ENCODE measurements at regions not wholly inside any gene's neighbourhood (a gene's known extent, or its start where the extent isn't known, plus 50 kb on each side); places are given as distances from the start of the nearest gene placed in this dataset.
"Not testable (repeated sequence)": the region's sequence is repeated elsewhere in the genome, so short reads cannot be mapped to it uniquely, and the experiment has no call there.

DNA sequence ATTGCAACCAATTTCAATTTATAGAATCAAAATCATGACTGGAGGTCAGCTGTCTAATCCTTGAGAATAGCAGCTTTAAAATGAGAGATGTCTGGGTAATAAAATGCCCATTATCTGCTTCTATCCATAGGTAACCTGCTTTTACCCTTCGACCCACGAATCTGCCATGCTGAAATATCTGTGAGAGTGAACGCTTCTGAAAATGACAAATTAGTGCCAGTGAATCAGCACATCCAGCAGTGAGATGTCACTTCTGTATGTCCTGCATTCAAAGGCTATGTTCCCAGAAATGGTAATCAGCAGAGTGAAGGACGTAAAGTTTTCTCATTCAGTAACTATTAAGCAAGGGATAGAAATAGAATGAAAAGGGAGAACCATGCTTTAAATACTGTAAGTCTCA lies 532.4 kb upstream of the ITGA1 start:
- DNase-seq (ENCODE audit: low spot score) = no peak

DNA sequence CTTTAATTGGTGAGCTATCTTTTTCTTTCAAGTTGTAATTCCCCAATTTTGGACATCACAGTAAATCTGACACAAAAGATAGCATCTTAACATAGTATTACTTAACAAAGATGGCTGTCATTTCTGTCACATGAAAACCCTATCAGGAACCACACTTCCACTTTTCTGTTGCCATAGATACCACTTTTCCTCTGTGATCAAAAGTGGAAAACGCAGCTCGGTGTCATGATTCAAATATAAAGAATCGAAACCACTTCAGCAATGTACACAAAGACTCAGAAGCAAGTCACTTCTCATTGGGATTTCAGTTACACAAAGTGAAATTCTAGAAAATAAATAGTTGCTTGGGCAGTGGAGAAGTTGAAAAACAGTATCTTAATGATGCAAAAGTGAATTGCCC lies 524.9 kb upstream of the ITGA1 start:
- no peak for DNase-seq (ENCODE audit: low spot score)

- no peak for DNase-seq (ENCODE audit: low spot score)
These were observed 518.3 kb upstream of the ITGA1 start for GRCh38 chr5:52269401-52269800.

DNA sequence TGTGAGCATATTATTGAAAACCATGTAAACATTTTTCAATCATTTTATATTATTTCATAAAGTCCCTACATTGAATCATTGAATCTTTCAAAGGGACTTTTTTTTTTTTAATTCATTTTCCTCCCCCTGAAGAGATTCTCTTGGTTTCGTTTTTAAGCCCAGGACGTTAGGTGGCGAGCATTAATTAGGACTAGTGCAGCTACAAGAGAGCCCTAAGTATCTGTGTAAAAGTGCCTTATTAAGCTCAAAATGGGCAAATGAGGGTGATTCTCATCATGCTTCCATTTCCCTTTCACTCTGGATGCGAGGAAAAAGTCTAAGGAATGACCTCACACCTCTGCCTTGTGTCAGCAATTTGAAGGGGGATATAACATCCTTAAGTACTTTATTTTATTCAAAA lies 517.9 kb upstream of the ITGA1 start:
- no peak for DNase-seq (ENCODE audit: low spot score)

DNA sequence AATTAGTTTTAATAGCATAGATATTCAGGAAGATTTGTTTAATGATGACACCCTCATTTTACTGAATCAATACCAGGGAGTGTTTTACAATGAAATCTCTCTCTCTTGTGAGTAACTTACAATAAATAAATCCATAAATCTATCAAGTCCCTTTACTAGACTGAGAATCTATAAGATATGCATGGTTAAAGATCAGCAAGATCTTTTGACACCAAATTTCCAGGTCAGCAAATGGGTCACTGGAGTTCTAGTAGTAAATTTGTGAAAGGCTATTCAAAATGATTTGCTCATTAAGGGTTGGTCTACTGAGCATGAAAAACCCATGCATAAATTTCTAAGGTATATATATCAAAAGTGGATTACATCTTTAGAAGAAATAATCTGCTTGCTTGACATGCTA lies 512.1 kb upstream of the ITGA1 start:
- DNase-seq (ENCODE audit: low spot score) = no peak

DNA sequence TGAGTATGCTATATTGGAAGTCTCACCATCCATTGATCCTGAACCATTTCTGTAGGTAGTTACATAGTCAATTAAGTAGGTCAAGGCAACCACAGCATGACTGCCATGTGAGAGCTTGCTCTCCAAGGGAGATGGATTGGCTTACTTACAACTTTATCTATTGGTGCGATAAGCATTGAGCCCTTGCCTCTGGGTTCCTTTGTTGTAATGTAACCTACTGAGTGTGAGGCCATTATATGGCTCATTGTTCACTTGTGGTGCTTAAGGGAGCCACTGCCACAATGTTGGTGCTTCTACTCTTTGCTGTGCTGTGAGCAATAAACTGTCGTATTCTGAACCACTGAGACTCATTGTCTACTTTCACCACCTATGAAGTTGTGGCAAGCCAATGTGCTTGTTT lies 510.6 kb upstream of the ITGA1 start:
- no peak for DNase-seq (ENCODE audit: low spot score)

DNA sequence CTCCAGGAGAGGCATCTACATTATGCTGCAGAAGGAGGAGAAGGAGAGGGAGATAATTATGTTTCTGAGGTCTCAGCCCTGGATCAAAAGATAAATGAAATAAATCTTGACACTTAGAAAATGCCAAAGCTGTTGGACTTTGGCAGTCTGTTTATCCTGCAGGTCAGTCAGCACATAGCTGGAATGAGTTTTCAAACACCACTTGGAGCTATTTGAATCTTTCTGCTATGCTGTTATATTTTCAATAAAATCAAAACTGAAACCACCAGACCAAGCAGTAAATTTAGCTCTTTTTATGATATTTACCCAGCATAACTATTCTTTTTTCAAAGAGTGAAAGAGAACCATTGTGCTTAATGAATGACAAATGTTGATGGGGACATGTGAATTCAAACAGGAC lies 505.1 kb upstream of the ITGA1 start:
- DNase-seq (ENCODE audit: low spot score) = no peak

GRCh38 chr5:52283221-52283620 lies 504.5 kb upstream of the ITGA1 start:
- DNase-seq (ENCODE audit: low spot score) = no peak

DNA sequence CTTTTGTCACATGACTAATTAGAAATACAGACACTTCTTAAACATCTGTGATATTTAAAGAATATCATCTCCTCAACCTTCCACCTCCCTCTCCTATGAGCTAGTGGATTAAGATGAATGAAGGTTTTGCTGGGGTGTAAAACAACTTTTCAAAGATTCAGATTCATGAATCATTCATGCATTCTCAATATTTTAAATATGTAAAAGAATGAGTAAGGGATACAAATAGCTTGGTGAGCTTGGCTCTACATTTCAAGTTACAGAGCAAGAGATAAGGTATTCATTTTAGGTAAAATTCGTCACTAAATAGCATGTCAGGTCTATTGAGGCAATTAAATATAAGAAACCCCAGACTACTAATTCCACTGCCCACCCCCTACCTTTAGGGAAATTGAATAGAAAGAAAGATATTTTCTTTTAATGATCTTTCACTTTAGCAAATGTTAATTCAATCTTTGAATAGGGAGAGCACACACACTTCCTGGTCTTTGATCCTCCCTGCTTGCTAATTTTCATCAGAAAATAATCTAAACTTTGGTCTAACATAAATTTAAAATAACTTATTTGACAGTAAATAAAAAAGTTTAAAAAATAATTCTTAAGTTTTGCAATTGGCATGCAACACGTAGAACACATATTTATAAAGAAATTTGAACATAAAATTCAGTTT lies 486.9 kb upstream of the ITGA1 start:
- no peak for DNase-seq (ENCODE audit: low spot score)

GRCh38 chr5:52304816-52305215 lies 482.9 kb upstream of the ITGA1 start:
- not testable (repeated sequence) for DNase-seq (ENCODE audit: low spot score)

DNA sequence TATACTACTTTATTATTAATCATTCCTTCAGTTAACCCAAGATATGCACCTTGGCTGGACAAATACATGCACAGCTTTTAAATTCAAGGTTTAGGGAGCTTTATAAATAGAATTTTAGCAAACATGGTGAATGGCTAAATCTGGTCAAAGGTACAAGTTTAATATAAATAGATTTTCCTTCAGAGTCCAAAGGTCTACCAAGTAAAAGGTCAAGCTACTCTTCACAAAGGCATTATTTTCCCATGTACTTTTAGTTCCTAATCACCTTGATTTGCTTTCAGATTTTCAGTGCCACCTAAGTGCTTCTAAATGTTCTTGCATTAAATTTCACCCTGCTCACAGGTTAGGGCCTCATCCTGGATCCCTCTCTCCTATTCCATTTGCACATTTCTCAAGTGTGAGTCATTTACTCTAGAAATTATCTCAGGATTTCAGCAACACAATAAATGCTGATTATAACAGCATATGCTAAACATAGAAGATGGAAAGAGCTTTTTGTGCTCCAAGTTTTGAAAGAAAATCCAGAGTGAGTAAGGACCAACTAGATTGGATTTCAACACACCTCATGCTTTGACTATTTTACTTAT lies 459.4 kb upstream of the ITGA1 start:
- DNase-seq (ENCODE audit: low spot score) = no peak

- DNase-seq (ENCODE audit: low spot score) = no peak
These were observed 456.0 kb upstream of the ITGA1 start for GRCh38 chr5:52331725-52332124.

- DNase-seq (ENCODE audit: low spot score) = no peak
These were observed 453.3 kb upstream of the ITGA1 start for GRCh38 chr5:52334367-52334766.

DNA sequence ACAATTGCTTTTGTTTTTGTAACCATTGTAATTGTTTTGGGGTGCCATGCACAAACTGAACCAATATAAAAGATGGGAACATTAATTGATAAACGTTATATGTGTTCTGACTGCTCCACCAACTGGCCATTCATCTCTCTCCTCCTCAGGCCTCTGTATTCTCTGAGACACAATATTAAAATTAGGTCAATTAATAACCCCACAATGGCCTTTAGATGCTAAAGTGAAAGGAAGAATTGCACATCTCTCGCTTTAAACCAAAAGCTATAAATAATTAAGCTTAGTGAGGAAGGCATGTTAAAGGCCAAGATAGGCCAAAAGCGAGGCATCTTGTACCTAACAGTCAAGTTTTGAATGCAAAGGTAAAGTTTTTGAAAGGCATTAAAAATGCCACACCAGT lies 448.4 kb upstream of the ITGA1 start:
- DNase-seq (ENCODE audit: low spot score) = no peak

- no peak for DNase-seq (ENCODE audit: low spot score)
These were observed 445.4 kb upstream of the ITGA1 start for GRCh38 chr5:52342361-52342760.

DNA sequence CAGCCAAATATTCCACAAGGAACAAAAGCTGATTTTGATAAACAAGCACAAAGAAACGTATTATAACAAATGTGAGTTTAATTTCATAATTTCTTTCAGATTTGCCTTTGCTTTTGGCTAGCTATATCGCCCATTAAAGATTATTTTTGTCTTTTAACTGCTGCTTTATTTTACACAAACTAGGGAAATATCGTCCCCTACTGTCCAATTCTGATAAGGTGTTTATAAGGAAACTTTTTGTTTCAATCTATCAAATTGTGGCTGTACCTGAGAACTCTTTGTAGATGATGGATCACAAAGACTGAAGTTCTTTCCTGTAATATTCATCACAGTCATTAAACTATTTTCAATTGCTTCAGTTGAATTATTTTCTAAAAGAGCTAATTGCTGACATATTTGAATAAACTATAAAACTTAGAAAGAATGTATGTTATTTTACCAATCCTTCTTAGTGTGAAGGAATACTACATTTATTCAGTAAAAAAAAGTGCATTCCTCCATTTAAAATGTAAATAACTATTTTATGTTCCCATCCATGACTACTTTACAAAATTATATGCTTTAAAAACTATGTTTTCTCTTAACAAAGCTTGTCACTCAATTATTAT lies 431.3 kb upstream of the ITGA1 start:
- DNase-seq (ENCODE audit: low spot score) = no peak

- DNase-seq (ENCODE audit: low spot score) = no peak
These were observed 428.5 kb upstream of the ITGA1 start for GRCh38 chr5:52359261-52359660.

- DNase-seq (ENCODE audit: low spot score) = no peak
These were observed 426.7 kb upstream of the ITGA1 start for GRCh38 chr5:52360985-52361384.

DNA sequence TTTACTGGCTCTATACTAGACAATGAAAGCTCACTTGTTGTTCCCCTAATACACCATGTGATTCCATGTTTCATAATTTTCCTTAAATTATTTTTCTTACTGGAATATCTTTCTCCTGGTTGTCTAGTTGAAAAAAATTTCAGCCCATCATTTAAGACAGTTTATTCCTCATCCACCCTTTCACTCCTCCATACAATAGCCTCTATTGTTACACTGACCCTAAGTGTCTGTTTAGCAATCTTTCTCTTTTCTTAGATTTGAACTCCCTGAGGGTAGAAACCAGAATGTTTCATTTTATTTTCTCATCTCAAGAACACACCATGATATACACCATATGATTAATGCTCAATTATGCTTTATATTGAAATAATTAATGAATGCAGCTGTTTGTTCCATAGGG lies 413.4 kb upstream of the ITGA1 start:
- no peak for DNase-seq (ENCODE audit: low spot score)

GRCh38 chr5:52375969-52376368 lies 411.7 kb upstream of the ITGA1 start:
- no peak for DNase-seq (ENCODE audit: low spot score)

GRCh38 chr5:52376592-52376991 lies 411.1 kb upstream of the ITGA1 start:
- no peak for DNase-seq (ENCODE audit: low spot score)

DNA sequence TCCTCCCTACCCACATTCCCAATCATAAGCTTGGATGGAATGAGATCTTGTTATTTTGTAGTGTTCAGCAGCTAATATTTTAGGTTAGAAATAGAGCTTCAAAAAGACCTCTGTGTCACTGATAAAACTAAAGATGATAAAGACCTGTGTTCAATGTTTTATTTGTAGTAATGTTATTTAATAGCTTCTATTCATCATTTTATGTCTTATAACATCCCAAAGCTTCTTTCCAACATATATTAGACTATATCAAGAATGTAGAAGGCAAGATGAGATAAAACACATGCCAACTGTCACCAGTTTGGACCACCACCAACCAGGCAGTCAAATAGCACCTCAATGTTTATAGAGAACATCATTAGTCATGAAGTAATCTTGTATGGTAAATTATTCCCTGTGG lies 409.5 kb upstream of the ITGA1 start:
- no peak for DNase-seq (ENCODE audit: low spot score)

DNA sequence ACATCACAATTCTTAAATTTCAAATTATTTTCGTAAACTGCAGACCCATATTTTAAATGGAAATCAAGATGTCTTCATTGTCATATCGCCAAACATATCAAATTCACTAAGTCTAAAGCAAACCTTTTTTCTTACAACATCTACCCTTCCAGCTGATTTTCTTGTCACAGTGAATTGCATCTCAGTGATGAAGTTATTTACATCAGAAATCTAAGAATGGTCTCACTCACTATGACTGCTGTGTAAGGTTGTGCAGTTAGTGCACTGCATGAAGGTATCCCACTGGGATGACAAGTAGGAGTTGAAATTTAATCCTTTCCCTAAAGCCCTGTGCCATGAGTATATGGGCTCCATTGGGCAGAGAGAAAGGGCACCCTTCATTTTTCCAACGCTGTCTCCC lies 399.4 kb upstream of the ITGA1 start:
- no peak for DNase-seq (ENCODE audit: low spot score)

DNA sequence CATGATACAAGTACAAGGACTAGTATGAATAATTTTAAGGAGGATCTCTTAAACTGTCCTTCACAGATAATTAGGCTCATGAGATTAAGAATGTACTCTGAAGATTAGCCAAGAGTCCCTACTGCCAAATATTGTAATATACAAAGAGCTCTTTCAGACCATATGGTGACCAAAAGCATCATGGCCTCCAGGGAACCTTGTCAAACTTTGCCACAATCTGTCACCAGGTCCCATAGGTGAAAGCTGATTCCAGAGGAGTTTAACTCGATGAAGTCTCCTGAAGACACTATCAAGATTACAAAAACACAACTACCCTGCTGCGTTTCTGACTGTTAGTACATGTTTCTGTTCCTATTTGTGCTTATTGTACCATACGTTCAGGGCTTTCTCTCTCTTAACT lies 395.4 kb upstream of the ITGA1 start:
- no peak for DNase-seq (ENCODE audit: low spot score)
